Left ventricle myocardium inferior (tissue), 1 donor: ENCODE measurements at regions not wholly inside any gene's neighbourhood (a gene's known extent, or its start where the extent isn't known, plus 50 kb on each side); places are given as distances from the start of the nearest gene placed in this dataset.

ENCODE experiments used
- DNase-seq: peaks from one replicate; pipeline ENCODE4 v3.0.0-alpha.2; 2020
- H3K27ac ChIP-seq: fragments of 200-600 bp; replicated peaks from 2 replicates; pipeline ENCODE4 v1.8.0; 2021
- H3K27me3 ChIP-seq: fragments of 200-600 bp; 2 replicates; pipeline ENCODE4 v1.8.0; 2021; ENCODE audit warnings: low read depth
- H3K36me3 ChIP-seq: fragments of 200-600 bp; 2 replicates; pipeline ENCODE4 v1.8.0; 2021
- H3K4me1 ChIP-seq: fragments of 200-600 bp; 2 replicates; pipeline ENCODE4 v1.8.0; 2021
- H3K4me3 ChIP-seq: fragments of 200-600 bp; 2 replicates; pipeline ENCODE4 v1.8.0; 2021; ENCODE audit warnings: mild to moderate bottlenecking, moderate library complexity
- H3K9me3 ChIP-seq: fragments of 200-600 bp; replicated peaks from 2 replicates; pipeline ENCODE4 v1.8.0; 2021
- CTCF ChIP-seq: fragments of 200-600 bp; IDR thresholded peaks from 2 replicates; pipeline ENCODE4 v1.8.0; 2021; ENCODE audit warnings: antibody characterized with exemption, mild to moderate bottlenecking, borderline replicate concordance
- intact Hi-C: fragments of 100-400 bp; cut with micrococcal nuclease; formaldehyde crosslinking; loops from one replicate; pipeline ENCODE4 v1.11.0; 2022
- donor health status: DM: no; HTN: yes; CAD: no; lungs with severe emphysema.

- H3K9me3 ChIP-seq: no peaks in the 10 kb centered on the region
- DNase-seq: no peak
- H3K27ac ChIP-seq: no peak overlapping the region
- H3K36me3 ChIP-seq: no peaks in the 10 kb centered on the region
- H3K4me3 ChIP-seq: no peak overlapping the region
- no peak for TF ChIP-seq CTCF
- intact Hi-C loops: no loop called here
- H3K27me3 ChIP-seq: no peaks in the 10 kb centered on the region
- H3K4me1 ChIP-seq: no peaks in the 10 kb centered on the region
Observed at GRCh38 chr16:65832679-65833078, 533.8 kb upstream of the CDH5 start.

GRCh38 chr16:65831903-65832666 is 534.4 kb upstream of the CDH5 start:
- Histone ChIP-seq H3K27me3 (no peaks in the 10 kb centered on the region), H3K4me1 (no peaks in the 10 kb centered on the region), H3K9me3 (no peaks in the 10 kb centered on the region), H3K36me3 (no peaks in the 10 kb centered on the region), H3K27ac (no peak overlapping the region), H3K4me3 (no peak overlapping the region)
- no peak for TF ChIP-seq CTCF
- no peak for DNase-seq
- intact Hi-C loops: no loop called here

GRCh38 chr16:65829076-65829475 is 537.4 kb upstream of the CDH5 start:
- intact Hi-C loops: no loop called here
- H3K9me3 ChIP-seq: no peaks in the 10 kb centered on the region
- no peak for TF ChIP-seq CTCF
- H3K27ac ChIP-seq: no peak overlapping the region
- no peaks in the 10 kb centered on the region for H3K4me1 ChIP-seq
- no peak for DNase-seq
- no peaks in the 10 kb centered on the region for H3K36me3 ChIP-seq
- H3K4me3 ChIP-seq: no peak overlapping the region
- H3K27me3 ChIP-seq: no peaks in the 10 kb centered on the region

GRCh38 chr16:65828296-65828695 is 538.2 kb upstream of the CDH5 start:
- no peak for DNase-seq
- H3K4me1 ChIP-seq: no peaks in the 10 kb centered on the region
- intact Hi-C loops: no loop called here
- H3K27me3 ChIP-seq: no peaks in the 10 kb centered on the region
- no peak overlapping the region for H3K27ac ChIP-seq
- H3K4me3 ChIP-seq: no peak overlapping the region
- no peaks in the 10 kb centered on the region for H3K36me3 ChIP-seq
- no peak for TF ChIP-seq CTCF
- H3K9me3 ChIP-seq: no peaks in the 10 kb centered on the region

GRCh38 chr16:65827231-65827630 is 539.3 kb upstream of the CDH5 start:
- peaks cover 3% of the 10 kb centered on the region for H3K9me3 ChIP-seq
- TF ChIP-seq CTCF: no peak
- H3K36me3 ChIP-seq: no peaks in the 10 kb centered on the region
- no peak overlapping the region for H3K4me3 ChIP-seq
- intact Hi-C loops: no loop called here
- H3K27ac ChIP-seq: no peak overlapping the region
- DNase-seq: no peak
- H3K4me1 ChIP-seq: no peaks in the 10 kb centered on the region
- no peaks in the 10 kb centered on the region for H3K27me3 ChIP-seq
